GM11168 (cell line): ENCODE measurements at regions not wholly inside any gene's neighbourhood (a gene's known extent, or its start where the extent isn't known, plus 50 kb on each side); places are given as distances from the start of the nearest gene placed in this dataset.

Source experiments
- in situ Hi-C: fragments of 300-500 bp; cut with MboI; formaldehyde crosslinking; loops from one replicate; pipeline ENCODE4 v1.12.0; 2022; ENCODE audit warnings: low sequenced_read_pairs; ENCODE audit not compliant: unreplicated experiment

DNA sequence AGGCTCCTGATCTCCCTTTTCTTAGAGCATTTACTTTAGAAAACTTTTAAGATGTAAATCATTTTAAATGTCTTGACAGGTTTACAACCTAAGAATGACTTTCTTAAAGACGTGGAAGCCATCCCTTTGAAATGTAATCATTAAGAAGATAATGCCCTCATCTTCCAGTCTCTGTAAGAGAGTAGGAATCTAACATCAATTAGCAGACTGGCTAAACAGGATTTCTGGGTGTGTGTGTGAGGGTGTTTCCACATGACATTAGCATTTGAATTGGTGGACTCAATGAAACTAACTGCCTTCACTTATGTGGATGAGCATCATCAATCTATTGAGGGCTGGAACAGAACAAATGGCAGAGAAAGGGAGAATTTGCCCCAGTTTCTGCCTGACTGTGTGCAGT lies 329.5 kb downstream of the RPL10L start:
- in situ Hi-C loops, result no loop called here

DNA sequence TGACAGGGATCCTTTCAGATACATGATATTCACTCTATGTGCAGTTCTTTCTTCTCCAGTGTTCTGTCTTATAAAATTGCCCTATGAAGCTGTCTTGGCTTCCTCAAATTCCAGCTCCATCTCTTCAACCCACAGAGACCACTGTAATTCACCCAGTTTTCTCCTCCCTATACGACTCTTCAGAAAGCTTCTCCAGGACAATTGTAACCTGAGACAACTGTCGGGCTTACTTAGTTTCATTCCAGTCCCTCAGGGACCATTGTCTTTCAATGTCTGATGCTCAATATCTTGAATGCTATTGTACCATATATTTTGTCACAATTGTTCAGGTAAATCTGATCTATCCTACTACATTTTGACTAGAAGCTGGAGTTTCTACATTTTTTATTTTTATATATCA lies 345.3 kb downstream of the RPL10L start:
- in situ Hi-C loops, result no loop called here

DNA sequence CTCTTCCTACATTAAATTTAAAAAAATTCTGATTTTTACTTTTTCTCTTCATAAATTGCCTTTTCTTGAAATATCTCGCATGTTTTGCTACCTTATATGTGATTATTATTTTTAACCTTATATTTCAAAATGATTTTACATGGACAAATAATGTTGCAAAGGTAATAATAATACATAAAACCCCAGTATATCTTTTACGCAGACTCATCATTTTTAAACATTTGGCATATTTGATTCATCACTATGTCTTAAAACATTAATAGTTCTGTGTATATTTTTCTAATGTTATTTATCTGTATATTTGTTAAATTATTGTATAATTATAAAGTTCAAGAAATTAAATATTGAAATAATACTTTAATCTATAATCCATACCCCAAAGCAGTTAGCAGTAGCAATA lies 350.8 kb downstream of the RPL10L start:
- in situ Hi-C loops, result no loop called here

DNA sequence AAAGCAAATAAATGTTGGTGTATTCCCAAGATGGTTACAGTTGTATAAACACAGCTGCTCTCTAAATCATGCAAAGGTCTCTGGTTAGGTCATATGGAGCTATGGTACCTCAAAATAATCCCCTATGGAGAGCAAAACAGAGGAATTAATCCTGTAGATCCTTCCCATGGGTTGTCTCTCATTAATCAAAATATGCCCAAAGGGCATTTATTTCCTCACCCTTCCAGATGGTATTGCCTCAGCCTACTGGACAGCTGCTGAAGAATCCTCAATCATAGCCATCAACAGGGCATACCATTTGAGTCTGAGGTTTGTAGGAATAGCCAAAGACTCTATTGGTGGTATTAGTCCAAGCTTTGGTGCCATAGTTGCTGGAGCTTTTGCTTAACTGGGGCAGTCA lies 360.9 kb downstream of the RPL10L start:
- in situ Hi-C loops, result no loop called here

DNA sequence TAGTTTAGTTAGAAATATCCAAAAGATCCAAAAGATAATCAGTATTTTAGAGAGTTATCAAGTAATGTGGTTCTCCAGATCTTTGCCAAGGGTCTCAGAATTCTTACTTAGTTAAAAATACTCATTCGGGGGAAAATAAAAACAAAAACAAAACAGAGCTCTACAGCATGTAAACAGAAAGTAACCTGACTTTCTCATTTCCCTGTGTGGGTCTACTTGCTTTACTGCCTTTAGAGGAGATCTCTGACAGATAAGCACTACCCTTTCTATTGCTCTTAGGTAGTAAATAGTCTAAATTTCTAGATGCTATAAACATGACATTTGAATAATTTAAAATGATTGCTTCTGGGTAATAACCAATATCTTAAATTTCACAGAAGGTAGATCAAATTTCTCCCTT lies 371.8 kb downstream of the RPL10L start:
- in situ Hi-C loops, result no loop called here

DNA sequence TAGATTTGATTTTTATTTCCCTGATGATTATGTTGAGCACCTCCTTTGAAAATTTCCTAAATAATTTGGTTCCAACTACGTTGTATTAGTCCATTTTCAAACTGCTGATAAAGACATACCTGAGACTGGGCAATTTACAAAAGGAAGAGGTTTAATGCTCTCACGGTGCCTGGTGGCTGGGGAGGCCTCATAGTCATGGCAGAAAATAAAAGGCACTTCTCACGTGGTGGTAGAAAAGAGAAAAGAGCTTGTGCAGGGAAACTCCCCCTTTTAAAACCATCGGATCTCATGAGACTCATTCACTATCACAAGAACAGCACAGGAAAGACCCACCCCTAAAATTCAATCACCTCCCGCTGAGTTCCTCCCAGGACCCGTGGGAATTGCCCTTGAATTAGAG lies 372.3 kb downstream of the RPL10L start:
- in situ Hi-C loops, result no loop called here

DNA sequence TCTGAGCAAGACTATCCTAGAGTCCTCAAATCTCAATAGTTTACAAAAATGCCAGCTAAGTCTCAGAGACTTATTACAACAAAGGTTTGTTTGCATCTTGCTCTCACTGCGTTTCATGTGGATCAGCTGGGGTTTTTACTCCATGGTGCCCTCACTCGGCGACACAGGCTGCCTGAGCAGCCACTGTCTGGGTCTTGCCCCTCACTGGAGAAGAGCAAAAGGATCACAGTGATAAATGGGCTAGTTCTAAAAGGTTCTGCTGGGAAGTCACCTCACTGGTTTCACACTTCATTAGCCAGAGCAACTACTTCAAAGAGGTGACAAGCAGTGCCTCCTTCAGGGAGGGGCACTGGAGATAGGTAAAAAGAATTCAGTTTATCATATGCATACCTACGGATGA lies 392.0 kb downstream of the RPL10L start:
- in situ Hi-C loops, result no loop called here

DNA sequence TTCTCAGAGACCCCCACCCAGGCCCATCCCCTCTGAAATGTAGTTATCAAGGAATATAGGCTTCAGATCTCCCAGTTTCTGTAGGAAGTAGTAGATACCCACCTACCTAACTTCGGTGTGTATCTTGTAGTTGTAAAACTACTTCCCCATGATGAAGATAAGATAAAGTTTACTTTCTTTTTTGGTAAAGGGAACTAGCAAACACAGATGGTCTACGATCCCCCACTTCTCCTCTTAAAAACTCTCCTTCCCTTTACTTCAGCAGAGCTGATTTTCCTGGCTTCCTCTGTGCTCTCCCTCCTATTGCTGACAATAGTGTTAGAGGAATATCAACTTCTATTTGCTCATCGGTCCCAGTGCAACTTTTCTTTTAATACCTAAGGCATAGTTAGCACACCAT lies 395.2 kb downstream of the RPL10L start:
- in situ Hi-C loops, result no loop called here

DNA sequence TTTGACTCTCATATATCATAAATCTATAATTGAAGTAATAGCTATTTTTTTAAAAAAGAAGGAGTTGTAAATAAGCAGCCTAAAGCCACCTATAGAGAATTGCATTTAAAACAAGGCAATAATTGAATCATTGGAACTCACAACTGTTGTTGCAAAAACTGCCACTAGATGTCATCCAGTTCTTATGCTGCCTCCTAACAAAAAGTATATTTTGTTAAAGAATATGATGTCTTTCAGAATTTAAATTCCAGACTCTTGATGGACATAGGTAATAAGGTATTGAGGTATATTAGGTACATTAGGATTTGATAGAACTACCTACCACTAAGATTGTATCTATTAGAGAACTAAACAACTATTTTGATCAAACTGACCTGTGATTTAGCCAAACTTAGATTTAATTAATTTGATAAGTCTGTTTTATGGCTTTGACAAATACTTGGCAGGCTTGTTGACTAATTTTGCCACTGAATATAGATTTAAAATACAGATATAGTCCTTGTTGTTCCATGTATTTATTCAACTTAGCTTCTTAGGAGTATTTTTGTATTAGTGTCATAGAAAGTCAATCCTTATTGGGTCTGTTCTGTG lies 401.4 kb downstream of the RPL10L start:
- in situ Hi-C loops, result loop anchor here (5.0 kb wide), 1 partner anchor 62 kb away; no protein-coding TSS in a partner anchor

DNA sequence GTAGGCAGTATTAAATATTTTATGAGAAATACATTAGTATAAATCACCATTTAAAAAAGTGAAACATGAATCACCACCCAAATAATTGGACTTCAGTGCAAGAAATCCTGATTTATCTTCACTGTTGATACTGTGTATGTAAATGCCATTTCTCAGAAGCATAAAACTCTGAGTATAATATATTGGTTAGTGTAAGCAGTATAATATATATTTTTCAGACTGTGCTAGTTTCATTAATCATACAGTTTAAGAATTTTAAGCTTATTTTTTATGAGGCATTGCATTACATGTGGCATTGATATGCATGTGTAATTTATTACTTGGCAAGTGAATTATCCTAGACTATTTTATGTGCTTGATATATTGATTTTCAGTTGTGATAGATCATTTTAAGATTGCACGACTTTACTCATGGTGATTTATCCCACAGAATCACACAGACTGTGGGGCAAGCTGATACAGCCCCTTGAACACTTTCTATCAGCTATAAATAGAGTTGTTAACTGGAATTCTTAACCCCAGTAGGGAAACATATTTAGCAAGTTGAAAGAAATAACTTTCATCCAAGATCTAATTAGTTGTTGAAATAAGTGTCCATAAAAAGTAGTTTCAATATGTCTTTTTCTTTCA lies 403.5 kb downstream of the RPL10L start:
- in situ Hi-C loops, result no loop called here

DNA sequence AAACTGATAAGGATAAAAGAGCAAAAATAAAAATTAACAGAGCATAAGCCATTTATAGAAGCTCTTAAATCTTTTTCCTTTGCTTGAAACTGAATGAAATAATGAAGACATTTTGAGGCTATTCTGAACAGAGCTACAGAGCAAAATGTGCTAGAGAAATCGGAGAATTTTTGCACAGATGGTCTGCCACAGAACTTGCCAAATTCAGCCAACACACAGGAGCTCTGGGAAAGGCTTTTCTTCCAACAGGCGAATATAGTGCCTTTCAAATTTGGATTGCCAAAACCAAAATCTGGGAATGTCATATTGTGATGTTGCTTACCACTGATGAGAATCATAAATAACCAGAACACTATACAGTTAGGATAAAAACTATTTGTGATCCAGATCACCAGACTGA lies 406.3 kb downstream of the RPL10L start:
- in situ Hi-C loops, result no loop called here

DNA sequence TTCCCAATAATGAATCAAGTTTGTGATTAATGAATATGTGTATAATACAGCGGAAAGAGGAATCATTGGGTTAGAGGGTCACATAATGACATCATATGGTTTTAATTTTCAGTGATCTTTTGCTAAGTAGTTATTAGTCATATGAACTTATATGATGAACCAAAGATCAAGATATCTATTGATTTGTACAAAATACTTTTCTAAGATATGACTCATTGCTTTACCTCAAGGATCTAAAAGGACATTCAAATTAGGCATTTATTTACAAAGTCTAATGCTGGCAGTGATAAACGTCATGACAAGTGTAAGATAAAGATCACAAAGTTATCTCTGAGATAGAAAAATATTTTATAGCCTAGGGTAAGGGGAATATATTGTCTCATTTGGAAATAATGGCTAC lies 417.8 kb downstream of the RPL10L start:
- in situ Hi-C loops, result no loop called here

DNA sequence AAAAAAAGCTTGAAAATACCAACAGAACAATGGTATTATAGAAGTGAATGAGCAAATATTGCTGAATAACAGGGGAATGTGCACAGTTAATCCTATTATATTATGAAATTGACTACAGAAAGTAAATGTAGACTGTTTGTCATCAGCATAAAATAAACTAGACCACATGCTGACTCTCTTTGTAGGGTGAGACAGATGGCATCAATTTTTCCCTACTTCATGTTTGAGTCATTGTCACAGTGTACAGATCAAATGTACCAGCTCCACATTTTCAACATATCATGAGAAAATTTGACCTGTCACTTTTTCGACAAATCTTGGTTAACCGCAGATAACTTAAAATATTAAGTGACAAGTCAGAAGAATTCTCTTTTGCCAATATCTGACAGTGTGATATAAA lies 421.0 kb downstream of the RPL10L start:
- in situ Hi-C loops, result no loop called here

DNA sequence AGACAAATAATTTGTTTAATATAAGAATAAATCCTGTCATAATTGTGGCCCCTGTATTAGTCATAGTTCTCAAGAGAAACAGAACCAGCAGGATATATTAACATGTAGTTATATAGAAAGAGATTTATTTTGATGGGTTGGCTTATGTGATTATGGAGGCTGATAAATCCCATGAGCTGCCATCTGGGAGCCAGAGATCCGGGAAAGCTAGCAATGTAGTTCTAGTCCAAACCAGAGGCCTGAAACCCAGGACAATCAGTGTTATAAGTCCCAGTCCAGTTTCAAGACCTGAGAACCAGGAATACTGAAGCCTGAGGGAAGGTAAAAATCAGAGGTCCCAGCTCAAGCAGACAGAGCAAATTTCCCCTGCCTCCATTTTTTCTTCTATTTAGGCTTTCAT lies 435.8 kb downstream of the RPL10L start:
- in situ Hi-C loops, result no loop called here

DNA sequence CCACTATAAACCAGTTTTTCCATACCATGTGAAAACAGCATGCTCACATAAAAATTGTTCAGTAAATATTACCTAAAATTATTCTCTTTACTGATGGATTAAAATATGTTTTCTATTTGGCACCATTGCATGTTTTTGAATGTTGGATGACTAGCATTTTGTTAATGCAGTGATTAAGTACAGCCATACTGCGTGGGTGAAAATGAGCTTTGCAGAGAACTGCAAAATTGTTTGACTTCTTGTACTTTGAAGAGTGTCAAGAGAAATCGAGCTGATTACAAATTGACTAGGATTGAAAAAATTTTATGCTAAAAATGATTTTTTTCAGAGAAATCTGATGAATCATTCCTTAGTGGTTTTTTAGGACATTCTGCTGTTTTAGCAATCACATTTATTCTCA lies 452.9 kb downstream of the RPL10L start:
- in situ Hi-C loops, result no loop called here

DNA sequence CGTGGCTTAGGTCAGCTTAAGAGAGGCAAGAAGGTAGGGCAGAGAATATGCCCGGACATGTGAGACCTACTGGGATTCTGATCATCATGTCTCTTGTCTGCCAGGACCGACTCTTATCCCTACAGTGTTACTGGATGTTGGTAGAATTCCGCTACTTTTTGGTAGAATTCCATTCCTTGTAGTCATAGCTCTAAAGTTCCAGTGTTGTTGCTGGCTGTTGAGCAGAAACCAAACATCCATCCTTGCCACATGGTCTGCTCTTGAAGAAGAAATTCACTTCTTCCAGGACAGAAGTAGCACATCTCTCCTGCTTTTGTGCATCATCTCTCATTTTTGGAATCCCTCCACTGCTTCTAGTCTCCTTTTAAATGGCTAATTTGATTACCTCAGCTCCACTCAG lies 453.7 kb downstream of the RPL10L start:
- in situ Hi-C loops, result no loop called here
